Right forelimb (tissue), 1 donor: ENCODE measurements at regions not wholly inside any gene's neighbourhood (a gene's known extent, or its start where the extent isn't known, plus 50 kb on each side); places are given as distances from the start of the nearest gene placed in this dataset.

Source experiments
- DNase-seq: peaks from one replicate; pipeline ENCODE4 v3.0.0-alpha.2; 2018

GRCh38 chr3:72590732-72591221 is 257.5 kb downstream of the SHQ1 start:
- no peak for DNase-seq

- no peak for DNase-seq
Observed at GRCh38 chr3:72587282-72587681, 261.0 kb downstream of the SHQ1 start.

- no peak for DNase-seq
Observed at GRCh38 chr3:72586694-72587093, 261.6 kb downstream of the SHQ1 start.

DNA sequence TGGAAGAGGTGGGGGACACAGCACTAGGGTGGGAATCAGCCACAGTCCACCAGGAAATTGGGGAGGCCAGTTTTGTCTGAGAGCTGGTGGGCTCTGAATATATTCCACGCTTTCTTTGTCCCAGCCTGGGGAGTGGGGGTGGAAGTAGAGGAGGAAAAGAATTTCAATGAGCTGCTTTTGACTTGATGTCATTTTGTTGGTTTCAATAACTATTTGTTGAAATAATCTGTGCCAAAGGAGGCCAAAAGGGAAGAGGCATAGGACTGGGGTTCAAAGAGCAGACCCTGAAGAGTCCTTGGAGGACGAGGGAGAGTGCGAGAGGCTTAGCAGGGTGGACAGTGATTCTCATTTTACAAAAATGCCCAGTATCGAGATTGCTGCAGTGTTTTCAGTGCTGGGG is 262.3 kb downstream of the SHQ1 start:
- no peak for DNase-seq

GRCh38 chr3:72584262-72584661 is 264.0 kb downstream of the SHQ1 start:
- no peak for DNase-seq

DNA sequence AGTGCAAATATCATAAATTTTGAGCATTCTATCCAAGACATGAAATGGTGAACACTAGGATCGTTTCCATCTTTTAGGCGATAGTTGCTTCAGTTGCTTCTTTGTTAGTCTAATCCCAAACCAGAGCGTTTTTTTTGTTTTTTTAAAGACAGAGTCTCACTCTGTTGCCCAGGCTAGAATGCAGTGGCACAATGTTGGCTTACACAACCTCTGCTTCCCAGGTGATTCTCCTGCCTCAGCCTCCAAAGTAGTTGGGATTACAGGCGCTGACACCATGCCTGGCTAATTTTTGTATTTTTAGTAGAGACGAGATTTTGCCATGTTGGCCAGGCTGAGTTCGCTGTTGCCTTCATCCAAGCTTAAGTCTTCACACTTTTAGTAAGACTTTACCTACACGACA is 265.3 kb downstream of the SHQ1 start:
- DNase-seq, result no peak

DNA sequence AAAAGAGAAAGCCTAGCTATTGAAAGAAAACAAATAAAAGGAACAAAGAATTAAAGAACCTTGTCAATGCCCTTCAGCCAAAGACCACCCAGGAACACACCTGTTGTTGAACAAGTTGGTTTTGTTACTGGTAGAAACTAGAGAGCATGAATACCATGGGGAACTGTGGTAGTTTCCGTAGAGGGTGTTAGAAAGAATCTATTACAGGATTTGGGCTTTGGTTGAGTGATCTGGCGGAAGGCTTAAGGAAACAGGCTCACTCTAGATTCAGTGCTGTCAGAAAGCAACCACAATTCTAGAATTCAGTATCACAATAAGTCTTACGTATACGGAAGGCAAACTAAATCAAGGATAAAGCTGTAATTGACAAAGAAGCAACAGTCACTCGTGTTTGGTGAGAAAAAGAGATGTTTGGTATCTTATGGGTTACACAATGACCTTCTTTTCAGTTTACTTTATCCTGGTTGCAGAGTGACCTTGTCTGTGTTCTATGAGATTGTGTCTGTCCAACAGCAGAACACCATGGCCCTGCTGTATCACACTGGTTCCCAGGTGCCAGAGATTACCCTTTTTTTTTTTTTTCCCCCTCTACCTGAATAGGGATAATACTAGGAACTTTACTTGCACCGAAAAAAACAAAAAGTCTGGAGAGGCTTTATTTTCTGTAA is 265.9 kb downstream of the SHQ1 start:
- DNase-seq, result no peak

GRCh38 chr3:72580900-72581299 is 267.3 kb downstream of the SHQ1 start:
- no peak for DNase-seq

- no peak for DNase-seq
Observed at GRCh38 chr3:72580246-72580756, 267.9 kb downstream of the SHQ1 start.

GRCh38 chr3:72579581-72580245 is 268.5 kb downstream of the SHQ1 start:
- DNase-seq, result no peak

DNA sequence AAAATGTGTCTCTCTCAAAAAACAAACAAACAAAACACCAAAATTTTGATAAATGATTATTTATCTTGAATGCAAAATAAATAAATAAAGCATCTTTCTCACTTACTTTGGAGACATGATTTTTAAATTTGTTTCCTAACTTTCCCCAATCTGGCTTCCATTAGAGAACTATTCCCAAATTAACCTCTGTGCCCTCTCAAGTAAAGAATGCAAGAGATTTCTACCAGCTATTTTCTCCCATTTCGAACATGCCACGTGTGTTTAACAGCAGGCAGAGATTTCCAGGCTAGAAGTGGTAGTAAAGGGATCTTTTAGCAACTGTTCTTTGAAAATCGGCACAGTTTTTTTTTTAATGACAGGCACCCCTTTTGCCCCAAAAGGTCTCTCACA is 269.1 kb downstream of the SHQ1 start:
- DNase-seq, result no peak

DNA sequence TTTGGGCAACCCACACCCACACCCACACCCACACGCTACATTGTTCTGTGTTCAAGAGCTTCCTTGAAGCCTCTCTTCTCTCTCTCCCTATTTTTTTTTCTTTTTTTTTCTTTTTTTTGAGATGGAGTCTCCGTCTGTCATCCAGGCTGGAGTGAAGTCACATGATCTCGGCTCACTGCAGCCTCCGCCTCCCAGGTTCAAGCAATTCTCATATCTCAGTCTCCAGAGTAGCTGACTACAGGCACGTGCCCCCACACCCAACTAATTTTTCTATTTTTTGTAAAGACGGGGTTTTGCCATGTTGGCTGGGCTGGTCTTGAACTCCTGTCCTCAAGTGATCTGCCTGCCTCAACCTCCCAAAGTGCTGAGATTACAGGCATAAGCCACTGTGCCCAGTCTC is 271.1 kb downstream of the SHQ1 start:
- DNase-seq, result no peak

DNA sequence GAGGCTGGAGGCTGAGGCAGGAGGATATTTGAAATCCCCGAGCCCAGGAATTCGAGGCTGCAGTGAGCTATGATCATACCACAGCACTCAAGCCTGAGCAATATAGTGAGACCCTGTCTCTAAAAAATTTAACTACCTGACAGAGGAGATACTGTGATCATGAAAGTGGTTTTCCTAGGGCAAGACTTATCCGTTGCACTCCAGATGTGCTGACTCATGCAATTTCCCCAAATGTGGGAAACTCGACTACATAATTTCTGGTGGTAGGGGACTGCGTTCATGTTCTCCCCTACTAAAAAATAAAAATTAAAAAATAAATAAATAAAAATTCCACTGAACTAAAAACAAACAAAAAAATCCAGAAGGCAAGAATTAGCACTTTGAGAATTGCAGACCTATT is 271.7 kb downstream of the SHQ1 start:
- DNase-seq, result no peak

DNA sequence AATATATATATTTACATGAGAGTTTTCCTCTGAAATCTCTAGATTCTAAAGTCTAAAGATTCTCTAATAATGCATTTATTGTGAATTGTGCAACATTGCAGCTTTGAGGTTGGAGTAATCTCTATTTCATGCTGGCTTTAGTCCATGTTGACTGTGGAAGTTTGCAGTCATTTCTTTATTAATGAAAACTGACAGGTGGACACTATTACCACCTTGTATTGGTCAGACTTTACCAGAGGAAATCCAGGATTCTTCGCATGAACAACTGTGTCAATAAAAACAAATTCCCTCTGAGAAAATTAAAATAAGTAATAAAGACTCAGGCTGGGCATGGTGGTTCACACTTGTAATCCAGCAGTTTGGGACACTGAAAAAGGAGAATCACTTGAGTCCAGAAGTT is 274.1 kb downstream of the SHQ1 start:
- DNase-seq, result no peak

DNA sequence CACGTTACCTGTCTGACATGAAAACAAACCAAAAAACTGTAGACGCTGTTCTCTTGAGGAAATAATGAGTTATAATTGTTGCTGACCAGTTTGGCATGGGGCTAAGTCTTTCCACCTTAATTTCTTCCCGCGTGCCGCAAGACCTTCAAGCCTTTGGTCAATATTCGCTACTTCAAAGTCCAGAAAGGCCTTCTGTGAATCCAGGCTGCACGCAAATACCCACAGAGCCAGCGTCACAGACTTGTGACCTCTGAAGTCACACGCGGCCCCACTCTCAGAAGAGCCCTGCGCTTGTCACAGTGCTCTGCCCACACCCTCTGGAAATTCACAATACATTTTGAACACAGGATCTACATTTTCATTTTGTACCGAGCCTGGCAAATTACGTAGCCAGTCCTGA is 275.2 kb downstream of the SHQ1 start:
- no peak for DNase-seq

GRCh38 chr3:72572489-72573007 is 275.7 kb downstream of the SHQ1 start:
- no peak for DNase-seq

- DNase-seq, result no peak
Observed at GRCh38 chr3:72571638-72572114, 276.6 kb downstream of the SHQ1 start.

GRCh38 chr3:72571052-72571451 is 277.2 kb downstream of the SHQ1 start:
- DNase-seq, result no peak

GRCh38 chr3:72569754-72570440 is 278.3 kb downstream of the SHQ1 start:
- no peak for DNase-seq

- DNase-seq, result no peak
Observed at GRCh38 chr3:72568083-72568482, 280.2 kb downstream of the SHQ1 start.

GRCh38 chr3:72567474-72567873 is 280.8 kb downstream of the SHQ1 start:
- no peak for DNase-seq

- DNase-seq, result no peak
Observed at GRCh38 chr3:72565593-72565992, 282.7 kb downstream of the SHQ1 start.

- no peak for DNase-seq
Observed at GRCh38 chr3:72563690-72564370, 284.4 kb downstream of the SHQ1 start.
